Neuronal stem cell (in vitro differentiated cells): ENCODE measurements at regions not wholly inside any gene's neighbourhood (a gene's known extent, or its start where the extent isn't known, plus 50 kb on each side); places are given as distances from the start of the nearest gene placed in this dataset.
A peak's percentile ranks its signal among the peaks of the same experiment; 100 is the strongest.

Experiments
- DNase-seq: peaks from one replicate; pipeline ENCODE4 v3.0.0-alpha.2; 2013; ENCODE audit warnings: low spot score
- H2AFZ ChIP-seq: one replicate; pipeline ENCODE4 v1.6.1; 2013; ENCODE audit warnings: mild to moderate bottlenecking, low read length, inconsistent platforms
- H2AK5ac ChIP-seq: 2 replicates; pipeline ENCODE4 v1.6.1; 2013; ENCODE audit warnings: low read depth, mild to moderate bottlenecking, inconsistent platforms, low read length, moderate library complexity, mixed read lengths
- H2BK120ac ChIP-seq: 2 replicates; pipeline ENCODE4 v1.6.1; 2013; ENCODE audit warnings: low read depth, mild to moderate bottlenecking, inconsistent platforms, low read length, moderate library complexity, mixed read lengths
- H2BK12ac ChIP-seq: one replicate; pipeline ENCODE4 v1.6.1; 2013; ENCODE audit warnings: low read length, inconsistent platforms
- H2BK15ac ChIP-seq: 2 replicates; pipeline ENCODE4 v1.6.1; 2013; ENCODE audit warnings: mild to moderate bottlenecking, low read length, inconsistent platforms, mixed read lengths
- H2BK5ac ChIP-seq: one replicate; pipeline ENCODE4 v1.6.1; 2013; ENCODE audit warnings: inconsistent platforms, mild to moderate bottlenecking, low read length, moderate library complexity
- H3K14ac ChIP-seq: one replicate; pipeline ENCODE4 v1.6.1; 2013; ENCODE audit warnings: low read length, inconsistent platforms
- H3K18ac ChIP-seq: 2 replicates; pipeline ENCODE4 v1.6.1; 2013; ENCODE audit warnings: low read length, inconsistent platforms
- H3K23ac ChIP-seq: 2 replicates; pipeline ENCODE4 v1.6.1; 2013; ENCODE audit warnings: low read depth, mild to moderate bottlenecking, mixed read lengths, low read length, inconsistent platforms; ENCODE audit not compliant: poor library complexity
- H3K27ac ChIP-seq: replicated peaks from 3 replicates; pipeline ENCODE4 v1.5.1; 2013; ENCODE audit warnings: low read length, inconsistent platforms
- H3K27me3 ChIP-seq, 3 experiments: 2 replicates each; pipeline ENCODE4 v1.6.1; 2013; ENCODE audit warnings: low read length in 3 of 3, mild to moderate bottlenecking in 2 of 3, inconsistent platforms in 1 of 3, low read depth in 1 of 3, mixed read lengths in 1 of 3, moderate library complexity in 1 of 3; ENCODE audit not compliant: control insufficient read depth in 3 of 3, insufficient read depth in 3 of 3
- H3K36me3 ChIP-seq, 2 donors: replicated peaks in 1 of 2; 2 replicates each; pipeline ENCODE4 v1.6.1; 2013; ENCODE audit warnings: low read length in 2 of 2; ENCODE audit not compliant: control insufficient read depth in 2 of 2, insufficient read depth in 2 of 2
- H3K4ac ChIP-seq: 2 replicates; pipeline ENCODE4 v1.6.1; 2013; ENCODE audit warnings: inconsistent platforms, mild to moderate bottlenecking, low read length, moderate library complexity
- H3K4me1 ChIP-seq, 2 donors: 1 replicate in 1 of 2; 2 replicates in 1 of 2; pipeline ENCODE4 v1.6.1; 2013; ENCODE audit warnings: low read length in 2 of 2, low read depth in 1 of 2; ENCODE audit not compliant: control insufficient read depth in 2 of 2, insufficient read depth in 1 of 2
- H3K4me2 ChIP-seq: one replicate; pipeline ENCODE4 v1.6.1; 2013; ENCODE audit warnings: mild to moderate bottlenecking, low read length, inconsistent platforms; ENCODE audit not compliant: insufficient read depth, poor library complexity, severe bottlenecking
- H3K4me3 ChIP-seq, 2 donors: 2 replicates each; pipeline ENCODE4 v1.5.1; 2013; ENCODE audit warnings: low read length in 2 of 2, mild to moderate bottlenecking in 2 of 2, inconsistent platforms in 1 of 2, moderate library complexity in 1 of 2
- H3K79me1 ChIP-seq: one replicate; pipeline ENCODE4 v1.6.1; 2013; ENCODE audit warnings: low read depth, mild to moderate bottlenecking, inconsistent platforms, low read length, moderate library complexity
- H3K9ac ChIP-seq: one replicate; pipeline ENCODE4 v1.6.1; 2013; ENCODE audit warnings: mild to moderate bottlenecking, low read depth, low read length, inconsistent platforms; ENCODE audit not compliant: poor library complexity
- H3K9me3 ChIP-seq, 2 donors: replicated peaks in 1 of 2; 2 replicates each; pipeline versions ENCODE3 to v1.6.1; 2013; ENCODE audit warnings: low read length in 2 of 2, mild to moderate bottlenecking in 2 of 2, inconsistent platforms in 1 of 2, low read depth in 1 of 2, mixed read lengths in 1 of 2, moderate library complexity in 1 of 2; ENCODE audit not compliant: control insufficient read depth in 2 of 2, insufficient read depth in 1 of 2
- H4K8ac ChIP-seq: one replicate; pipeline ENCODE4 v1.6.1; 2013; ENCODE audit warnings: low read depth, mild to moderate bottlenecking, inconsistent platforms, low read length, moderate library complexity
- H4K91ac ChIP-seq: one replicate; pipeline ENCODE4 v1.6.1; 2013; ENCODE audit warnings: low read length, low read depth, mild to moderate bottlenecking, inconsistent platforms; ENCODE audit not compliant: poor library complexity
- WGBS, 2 donors: extraction: QIAGEN DNeasy Blood & Tissue Kit; methylation state at CpG; one replicate each; pipeline ENCODE4 v1.1.7; 2013; ENCODE audit warnings: missing lambda C conversion rate in 2 of 2, mixed read lengths in 1 of 2; ENCODE audit not compliant: insufficient read length in 2 of 2, insufficient replicate concordance in 1 of 2; ENCODE audit errors: extremely low coverage in 2 of 2; 5-methylcytosine and 5-hydroxymethylcytosine counted together

DNA sequence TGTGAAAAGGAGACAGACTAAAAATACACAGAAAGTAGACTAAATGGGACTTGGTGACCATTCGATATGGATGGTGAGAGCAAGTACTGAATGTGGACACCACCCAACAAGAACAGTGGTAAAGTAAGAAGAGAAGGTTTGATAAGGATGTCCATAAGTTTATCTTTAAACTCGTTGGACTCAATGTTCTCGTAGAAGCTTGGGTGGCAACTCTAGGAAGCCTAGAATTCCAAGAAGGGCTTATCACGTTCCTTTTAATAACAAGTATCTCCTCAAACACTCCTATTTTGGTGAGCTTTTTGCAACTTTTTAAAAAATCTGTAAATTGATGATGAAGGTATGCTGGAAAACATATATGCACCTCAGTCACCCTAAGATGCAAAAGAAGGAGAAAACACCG, 108.6 kb upstream of the CDH6 start:
- Histone ChIP-seq H3K14ac (no peak overlapping the region), H3K4me2 (no peak overlapping the region), H2BK120ac (no peak overlapping the region), H3K23ac (no peak overlapping the region), H2AFZ (no peak overlapping the region), H2AK5ac (no peak overlapping the region), H3K27me3 (peaks cover 0 to 19% (median 0%) of the 10 kb centered on the region in 3 experiments), H2BK5ac (no peak overlapping the region), H4K91ac (no peak overlapping the region), H3K27ac (no peak overlapping the region), H3K18ac (no peak overlapping the region), H3K9me3 (peaks cover 0 to 2% of the 10 kb centered on the region in 2 donors), H3K4me1 (peaks cover 0 to 7% of the 10 kb centered on the region in 2 donors), H3K9ac (no peak overlapping the region), H2BK12ac (no peak overlapping the region), H2BK15ac (no peak overlapping the region), H3K4ac (no peak overlapping the region), H4K8ac (no peak overlapping the region), H3K4me3 (no peak overlapping the region), H3K79me1 (no peaks in the 10 kb centered on the region), H3K36me3 (no peaks in the 10 kb centered on the region)
- DNase-seq = no peak
- no CpG with 5 or more reads among the region's 5 CpGs for WGBS, 2 donors

DNA sequence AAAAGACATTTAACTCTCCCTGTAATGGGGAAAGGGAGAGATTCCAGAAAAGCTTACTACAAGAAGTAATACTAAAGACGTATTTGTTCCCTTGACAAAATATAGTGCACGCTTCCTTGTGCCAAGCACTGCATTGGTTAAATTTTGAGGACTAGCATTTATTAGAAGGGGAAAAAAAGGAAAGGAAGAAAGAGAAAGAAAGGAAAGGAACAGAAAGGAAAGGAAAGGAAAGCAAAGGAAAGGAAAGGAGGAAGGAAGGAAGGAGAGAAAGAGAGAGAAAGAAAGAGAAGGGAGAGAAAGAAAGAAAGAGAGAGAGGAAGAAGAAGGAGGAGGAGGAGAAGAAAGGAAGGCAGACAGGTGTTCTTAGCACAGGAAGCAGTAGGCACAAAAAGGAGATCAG, 110.1 kb upstream of the CDH6 start:
- Histone ChIP-seq H3K79me1 (no peaks in the 10 kb centered on the region), H3K4me1 (peaks cover 0 to 8% of the 10 kb centered on the region in 2 donors), H2BK5ac (no peak overlapping the region), H2AFZ (no peak overlapping the region), H3K36me3 (no peaks in the 10 kb centered on the region), H2BK12ac (no peak overlapping the region), H2AK5ac (no peak overlapping the region), H3K4me3 (no peak overlapping the region), H3K9ac (no peak overlapping the region), H3K9me3 (no peaks in the 10 kb centered on the region), H2BK120ac (no peak overlapping the region), H3K18ac (no peak overlapping the region), H4K91ac (no peak overlapping the region), H3K23ac (no peak overlapping the region), H3K14ac (no peak overlapping the region), H3K4ac (no peak overlapping the region), H3K27me3 (peaks cover 0 to 12% (median 0%) of the 10 kb centered on the region in 3 experiments), H3K27ac (no peak overlapping the region), H2BK15ac (no peak overlapping the region), H4K8ac (no peak overlapping the region), H3K4me2 (no peak overlapping the region)
- WGBS, 2 donors = no CpG with 5 or more reads among the region's 2 CpGs
- DNase-seq = no peak

DNA sequence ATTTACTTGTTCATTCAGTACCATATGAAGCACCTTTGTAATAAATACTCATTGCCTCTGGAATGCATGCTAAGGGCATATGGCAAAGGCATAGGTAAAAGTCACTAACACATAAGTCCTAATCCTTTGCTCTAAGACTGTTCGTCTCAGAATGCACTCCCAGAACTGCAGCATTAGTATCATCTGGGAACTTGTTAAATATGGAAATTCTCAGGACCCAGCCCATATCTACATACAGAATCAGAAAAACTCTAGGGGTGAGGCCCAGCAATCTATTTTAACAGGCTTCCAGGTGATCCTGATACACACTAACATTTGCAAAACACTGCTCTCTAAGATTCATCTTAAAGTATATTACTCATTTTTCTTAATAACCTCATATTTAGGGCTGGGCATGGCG, 113.8 kb upstream of the CDH6 start:
- Histone ChIP-seq H3K27ac (no peak overlapping the region), H2AK5ac (no peak overlapping the region), H2AFZ (no peak overlapping the region), H3K27me3 (peaks cover 0 to 5% (median 0%) of the 10 kb centered on the region in 3 experiments), H3K9ac (no peak overlapping the region), H3K79me1 (no peaks in the 10 kb centered on the region), H3K36me3 (no peaks in the 10 kb centered on the region), H2BK15ac (no peak overlapping the region), H2BK12ac (no peak overlapping the region), H3K4ac (no peak overlapping the region), H3K9me3 (peaks cover 2 to 4% of the 10 kb centered on the region in 2 donors), H3K18ac (no peak overlapping the region), H2BK5ac (no peak overlapping the region), H3K4me3 (no peak overlapping the region), H4K8ac (no peak overlapping the region), H2BK120ac (no peak overlapping the region), H3K4me2 (no peak overlapping the region), H4K91ac (no peak overlapping the region), H3K14ac (no peak overlapping the region), H3K23ac (no peak overlapping the region), H3K4me1 (peaks cover 0 to 2% of the 10 kb centered on the region in 2 donors)
- DNase-seq = no peak
- WGBS, 2 donors = no CpG with 5 or more reads among the region's 2 CpGs

DNA sequence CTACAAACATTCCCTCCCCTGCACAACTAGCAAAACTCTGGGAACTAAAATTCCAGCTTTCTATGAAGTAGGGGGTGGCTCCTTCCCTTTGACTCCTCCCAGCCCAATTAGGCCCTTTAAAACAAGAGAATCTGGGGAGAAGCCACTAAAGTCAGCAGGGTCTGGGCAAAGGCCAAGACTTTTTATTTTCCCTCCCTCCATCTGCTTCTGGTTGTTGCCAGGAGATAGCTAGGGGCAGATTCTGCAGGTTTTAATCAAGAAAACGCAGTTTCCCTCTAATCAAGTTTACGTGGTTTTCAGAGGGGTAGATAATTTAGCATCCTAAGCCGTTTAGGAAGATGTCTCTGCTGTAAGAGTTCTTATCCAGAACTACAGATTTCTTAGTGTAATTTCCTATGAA, 114.5 kb upstream of the CDH6 start:
- H3K9ac ChIP-seq = no peak overlapping the region
- H3K27ac ChIP-seq = no peak overlapping the region
- peaks cover 4 to 5% of the 10 kb centered on the region in 2 donors for H3K9me3 ChIP-seq
- peaks cover 0 to 5% (median 0%) of the 10 kb centered on the region in 3 experiments for H3K27me3 ChIP-seq
- H3K18ac ChIP-seq = no peak overlapping the region
- no peak overlapping the region for H2BK15ac ChIP-seq
- peaks cover 0 to 2% of the 10 kb centered on the region in 2 donors for H3K4me1 ChIP-seq
- H3K14ac ChIP-seq = no peak overlapping the region
- no peak overlapping the region for H2BK12ac ChIP-seq
- no peak overlapping the region for H2AFZ ChIP-seq
- H3K36me3 ChIP-seq = no peaks in the 10 kb centered on the region
- no peak overlapping the region for H3K23ac ChIP-seq
- no peak overlapping the region for H3K4me2 ChIP-seq
- H3K79me1 ChIP-seq = no peaks in the 10 kb centered on the region
- H2BK120ac ChIP-seq = no peak overlapping the region
- DNase-seq = peak; percentile 12
- no peak overlapping the region for H4K91ac ChIP-seq
- H3K4me3 ChIP-seq = no peak overlapping the region
- no CpG with 5 or more reads among the region's 3 CpGs for WGBS, 2 donors
- H4K8ac ChIP-seq = no peak overlapping the region
- no peak overlapping the region for H3K4ac ChIP-seq
- H2AK5ac ChIP-seq = no peak overlapping the region
- H2BK5ac ChIP-seq = no peak overlapping the region
